GM12878 (cell line): ENCODE measurements at regions not wholly inside any gene's neighbourhood (a gene's known extent, or its start where the extent isn't known, plus 50 kb on each side); places are given as distances from the start of the nearest gene placed in this dataset.

ENCODE experiments used
- ATAC-seq: fragments of 200-7000 bp; cut with Tn5 transposase; 3 replicates; pipeline ENCODE4 v1.9.1; 2020; ENCODE audit warnings: mild to moderate bottlenecking, moderate library complexity
- BruUV-seq: library from RNA; stranded (reverse); fragments of 400-500 nt; replicated peaks from 2 replicates; lab custom pipeline; 2021; lab: Mats Ljungman, UMichigan
- CTCF ChIA-PET: fragments of 300-600 bp; sonication (Branson Sonifier 250); formaldehyde crosslinking; extraction: SDS; loops from one replicate; lab custom pipeline; 2021; ENCODE audit warnings: inconsistent platforms; lab: Yijun Ruan, JAX
- POLR2A ChIA-PET: fragments of 350-600 bp; formaldehyde crosslinking; extraction: SDS; loops from one replicate; lab custom pipeline; 2021; ENCODE audit warnings: inconsistent platforms; lab: Charles Lee
- RAD21 ChIA-PET: fragments of 300-600 bp; sonication (Branson Sonifier 250); formaldehyde crosslinking; loops from one replicate; lab custom pipeline; 2023; ENCODE audit warnings: antibody characterized with exemption; ENCODE audit not compliant: unreplicated experiment; lab: Charles Lee
- SMC1A ChIA-PET: fragments of 300-600 bp; sonication (Branson Sonifier 250); formaldehyde crosslinking; loops from one replicate; lab custom pipeline; 2023; ENCODE audit not compliant: unreplicated experiment, uncharacterized antibody; lab: Charles Lee
- DNase-seq: peaks from one replicate; pipeline ENCODE4 v3.0.0-alpha.2; 2011; ENCODE audit warnings: low read depth, low spot score
- FAIRE-seq: peaks from 3 replicates; lab custom pipeline; 2011; peaks lifted over from hg19 to GRCh38; lab: Jason Lieb, UNC
- H2AFZ ChIP-seq: 2 replicates; pipeline ENCODE4 v1.6.0; 2011; ENCODE audit warnings: low read depth, low read length, control low read depth; ENCODE audit not compliant: control insufficient read depth
- H3K27ac ChIP-seq: 2 replicates; pipeline ENCODE4 v1.5.1; 2011; ENCODE audit warnings: control low read depth; ENCODE audit not compliant: control insufficient read depth, insufficient read depth
- H3K27me3 ChIP-seq, 2 experiments: replicated peaks in 1 of 2; 2 replicates each; pipeline versions ENCODE4 v1.6.0 to v1.6.1; 2011; ENCODE audit warnings: low read length in 1 of 2; ENCODE audit not compliant: control insufficient read depth in 2 of 2, insufficient read depth in 2 of 2
- H3K36me3 ChIP-seq, 2 experiments: 2 replicates each; pipeline ENCODE4 v1.5.1; 2011; ENCODE audit warnings: low read length in 1 of 2; ENCODE audit not compliant: control insufficient read depth in 2 of 2, insufficient read depth in 2 of 2
- H3K4me1 ChIP-seq: 2 replicates; pipeline ENCODE4 v1.6.1; 2011; ENCODE audit warnings: mild to moderate bottlenecking, low read length, moderate library complexity, mixed read lengths; ENCODE audit not compliant: control insufficient read depth, insufficient read depth
- H3K4me2 ChIP-seq: 2 replicates; pipeline ENCODE4 v1.6.0; 2011; ENCODE audit warnings: control low read depth; ENCODE audit not compliant: control insufficient read depth, insufficient read depth
- H3K4me3 ChIP-seq: fragments of 200-600 bp; sonication (generic); 2 replicates; pipeline ENCODE4 v1.5.1; 2016
- H3K79me2 ChIP-seq: 2 replicates; pipeline ENCODE4 v1.6.0; 2011; ENCODE audit warnings: low read length; ENCODE audit not compliant: control insufficient read depth, insufficient read depth
- H3K9ac ChIP-seq: 2 replicates; pipeline ENCODE4 v1.8.0; 2011; ENCODE audit warnings: low read length, control low read depth, mixed read lengths; ENCODE audit not compliant: control insufficient read depth, insufficient read depth
- H3K9me3 ChIP-seq: replicated peaks from 3 replicates; pipeline ENCODE4 v1.5.1; 2011; ENCODE audit warnings: mild to moderate bottlenecking, low read length; ENCODE audit not compliant: control insufficient read depth, insufficient read depth
- H4K20me1 ChIP-seq: 2 replicates; pipeline ENCODE4 v1.6.0; 2011; ENCODE audit not compliant: control insufficient read depth, insufficient read depth
- BCL11A ChIP-seq: IDR thresholded peaks from 2 replicates; pipeline ENCODE4 v1.6.1; 2011; ENCODE audit warnings: low read depth, low read length
- CHD4 ChIP-seq: fragments of 200-600 bp; sonication (generic); IDR thresholded peaks from 2 replicates; pipeline ENCODE4 v1.6.1; 2016; ENCODE audit warnings: mild to moderate bottlenecking
- GATAD2B ChIP-seq: fragments of 450-650 bp; conservative IDR thresholded peaks from 2 replicates; pipeline ENCODE4 v1.6.1; 2017; ENCODE audit warnings: low read depth, mild to moderate bottlenecking, moderate library complexity
- HDAC2 ChIP-seq: fragments of 200-600 bp; sonication (generic); IDR thresholded peaks from 2 replicates; pipeline ENCODE4 v1.6.1; 2017
- HDGF ChIP-seq: fragments of 450-650 bp; IDR thresholded peaks from 2 replicates; pipeline ENCODE4 v1.6.1; 2016; ENCODE audit warnings: antibody characterized with exemption
- JUNB ChIP-seq: IDR thresholded peaks from 2 replicates; pipeline ENCODE4 v1.6.1; 2016; ENCODE audit warnings: antibody characterized with exemption, mild to moderate bottlenecking
- KDM1A ChIP-seq: fragments of 200-600 bp; sonication (generic); IDR thresholded peaks from 2 replicates; pipeline ENCODE4 v1.6.1; 2016; ENCODE audit warnings: borderline replicate concordance
- MTA2 ChIP-seq: fragments of 450-650 bp; IDR thresholded peaks from 2 replicates; pipeline ENCODE4 v1.6.1; 2016; ENCODE audit warnings: low read depth, mild to moderate bottlenecking, moderate library complexity
- RUNX3 ChIP-seq: IDR thresholded peaks from 2 replicates; pipeline ENCODE4 v1.6.1; 2012; ENCODE audit warnings: low read length, inconsistent platforms
- TARDBP ChIP-seq: IDR thresholded peaks from 2 replicates; pipeline ENCODE4 v1.6.1; 2016; ENCODE audit warnings: borderline replicate concordance
- ZBED1 ChIP-seq: IDR thresholded peaks from 2 replicates; pipeline ENCODE4 v1.6.1; 2016; ENCODE audit warnings: borderline replicate concordance
- WGBS: methylation state at CpG from one replicate; pipeline ENCODE4 v1.1.6; 2016; ENCODE audit warnings: low lambda C conversion rate; ENCODE audit not compliant: insufficient replicate concordance, insufficient coverage; ENCODE audit errors: missing lambda C conversion rate; 5-methylcytosine and 5-hydroxymethylcytosine counted together
- in situ Hi-C: fragments of 300-500 bp; cut with MboI; formaldehyde crosslinking; loops from 9 replicates; pipeline ENCODE4 v1.14.3; 2018; ENCODE audit warnings: mixed read lengths
- intact Hi-C: fragments of 100-400 bp; cut with micrococcal nuclease; formaldehyde crosslinking; loops from one replicate; pipeline ENCODE4 v1.14.2; 2022; ENCODE audit not compliant: unreplicated experiment
- TF ChIP-seq, protein P1 (sequence below): fragments of 450-650 bp; IDR thresholded peaks from 2 replicates; pipeline ENCODE4 v1.6.1; 2017; ENCODE audit warnings: mild to moderate bottlenecking, moderate library complexity
- TF ChIP-seq, protein P2 (sequence below), 3 experiments: IDR thresholded peaks in 2 of 3; conservative IDR thresholded peaks in 1 of 3; 2 replicates each; pipeline ENCODE4 v1.5.1; 2011; ENCODE audit warnings: low read depth in 3 of 3, low read length in 3 of 3, mild to moderate bottlenecking in 3 of 3, control low read depth in 2 of 3, moderate library complexity in 2 of 3, inconsistent platforms in 1 of 3, mixed read lengths in 1 of 3; ENCODE audit not compliant: control insufficient read depth in 2 of 3, insufficient read depth in 1 of 3; ENCODE audit errors: extremely low read depth in 1 of 3
- TF ChIP-seq, protein P3 (sequence below): fragments of 450-650 bp; IDR thresholded peaks from 2 replicates; pipeline ENCODE4 v1.6.1; 2016; ENCODE audit warnings: mild to moderate bottlenecking
- TF ChIP-seq, protein P4 (sequence below): fragments of 450-650 bp; IDR thresholded peaks from 2 replicates; pipeline ENCODE4 v1.6.1; 2016; ENCODE audit warnings: mild to moderate bottlenecking, moderate library complexity, borderline replicate concordance

DNA sequence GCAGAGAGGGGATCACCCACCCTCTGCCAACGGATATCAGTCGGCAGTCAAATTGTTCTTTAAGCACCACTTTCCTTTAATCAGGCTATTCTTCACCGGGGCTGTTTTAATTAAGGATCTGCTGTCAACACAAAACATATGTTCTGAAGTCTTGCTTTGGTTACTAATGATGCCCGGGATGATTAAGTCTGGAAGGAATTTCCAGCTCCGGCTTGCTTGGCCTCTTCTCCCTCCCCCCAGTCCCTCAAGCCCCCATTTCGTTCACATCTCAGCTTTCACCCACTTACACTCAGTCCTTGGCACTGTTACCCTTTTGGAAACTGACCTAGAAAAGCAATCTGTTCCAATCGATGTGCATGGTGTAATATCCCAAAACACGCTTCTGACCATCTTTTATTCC lies 74.7 kb downstream of the MSX2 start:
- no peak overlapping the region for H3K4me3 ChIP-seq
- in situ Hi-C loops: loop anchor here (5.0 kb wide), 1 partner anchor 382 kb away; no protein-coding TSS in a partner anchor
- H3K27me3 ChIP-seq: no peaks in the 10 kb centered on the region; a peak in 1 of 4 replicates
- FAIRE-seq: no peak
- DNase-seq: no peak
- ATAC-seq: no peak
- 36% methylated on average over 8 of the region's 8 CpGs for WGBS
- H3K4me2 ChIP-seq: no peak overlapping the region
- no peaks in the 10 kb centered on the region; the same call in 2 of the 3 replicates for H3K9me3 ChIP-seq
- intact Hi-C loops: no loop called here
- no peak overlapping the region for H2AFZ ChIP-seq
- no peaks in the 10 kb centered on the region for H4K20me1 ChIP-seq
- no TSS peak for BruUV-seq
- H3K4me1 ChIP-seq: no peaks in the 10 kb centered on the region
- POLR2A ChIA-PET: no interaction called here
- no peaks in the 10 kb centered on the region for H3K36me3 ChIP-seq
- SMC1A ChIA-PET: interaction anchor here (0.6 kb wide), 1 partner anchor 51 kb away, joined by 3 read pairs; no protein-coding TSS in a partner anchor
- H3K27ac ChIP-seq: no peak overlapping the region
- RAD21 ChIA-PET: no interaction called here
- no peak overlapping the region for H3K9ac ChIP-seq
- CTCF ChIA-PET: no interaction called here
- H3K79me2 ChIP-seq: no peaks in the 10 kb centered on the region
- TF ChIP-seq CHD4: no peak
- TF ChIP-seq HDGF: no peak
- TF ChIP-seq, protein P1, sequence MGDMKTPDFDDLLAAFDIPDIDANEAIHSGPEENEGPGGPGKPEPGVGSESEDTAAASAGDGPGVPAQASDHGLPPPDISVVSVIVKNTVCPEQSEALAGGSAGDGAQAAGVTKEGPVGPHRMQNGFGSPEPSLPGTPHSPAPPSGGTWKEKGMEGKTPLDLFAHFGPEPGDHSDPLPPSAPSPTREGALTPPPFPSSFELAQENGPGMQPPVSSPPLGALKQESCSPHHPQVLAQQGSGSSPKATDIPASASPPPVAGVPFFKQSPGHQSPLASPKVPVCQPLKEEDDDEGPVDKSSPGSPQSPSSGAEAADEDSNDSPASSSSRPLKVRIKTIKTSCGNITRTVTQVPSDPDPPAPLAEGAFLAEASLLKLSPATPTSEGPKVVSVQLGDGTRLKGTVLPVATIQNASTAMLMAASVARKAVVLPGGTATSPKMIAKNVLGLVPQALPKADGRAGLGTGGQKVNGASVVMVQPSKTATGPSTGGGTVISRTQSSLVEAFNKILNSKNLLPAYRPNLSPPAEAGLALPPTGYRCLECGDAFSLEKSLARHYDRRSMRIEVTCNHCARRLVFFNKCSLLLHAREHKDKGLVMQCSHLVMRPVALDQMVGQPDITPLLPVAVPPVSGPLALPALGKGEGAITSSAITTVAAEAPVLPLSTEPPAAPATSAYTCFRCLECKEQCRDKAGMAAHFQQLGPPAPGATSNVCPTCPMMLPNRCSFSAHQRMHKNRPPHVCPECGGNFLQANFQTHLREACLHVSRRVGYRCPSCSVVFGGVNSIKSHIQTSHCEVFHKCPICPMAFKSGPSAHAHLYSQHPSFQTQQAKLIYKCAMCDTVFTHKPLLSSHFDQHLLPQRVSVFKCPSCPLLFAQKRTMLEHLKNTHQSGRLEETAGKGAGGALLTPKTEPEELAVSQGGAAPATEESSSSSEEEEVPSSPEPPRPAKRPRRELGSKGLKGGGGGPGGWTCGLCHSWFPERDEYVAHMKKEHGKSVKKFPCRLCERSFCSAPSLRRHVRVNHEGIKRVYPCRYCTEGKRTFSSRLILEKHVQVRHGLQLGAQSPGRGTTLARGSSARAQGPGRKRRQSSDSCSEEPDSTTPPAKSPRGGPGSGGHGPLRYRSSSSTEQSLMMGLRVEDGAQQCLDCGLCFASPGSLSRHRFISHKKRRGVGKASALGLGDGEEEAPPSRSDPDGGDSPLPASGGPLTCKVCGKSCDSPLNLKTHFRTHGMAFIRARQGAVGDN: no peak
- TF ChIP-seq ZBED1: no peak
- TF ChIP-seq, protein P2, sequence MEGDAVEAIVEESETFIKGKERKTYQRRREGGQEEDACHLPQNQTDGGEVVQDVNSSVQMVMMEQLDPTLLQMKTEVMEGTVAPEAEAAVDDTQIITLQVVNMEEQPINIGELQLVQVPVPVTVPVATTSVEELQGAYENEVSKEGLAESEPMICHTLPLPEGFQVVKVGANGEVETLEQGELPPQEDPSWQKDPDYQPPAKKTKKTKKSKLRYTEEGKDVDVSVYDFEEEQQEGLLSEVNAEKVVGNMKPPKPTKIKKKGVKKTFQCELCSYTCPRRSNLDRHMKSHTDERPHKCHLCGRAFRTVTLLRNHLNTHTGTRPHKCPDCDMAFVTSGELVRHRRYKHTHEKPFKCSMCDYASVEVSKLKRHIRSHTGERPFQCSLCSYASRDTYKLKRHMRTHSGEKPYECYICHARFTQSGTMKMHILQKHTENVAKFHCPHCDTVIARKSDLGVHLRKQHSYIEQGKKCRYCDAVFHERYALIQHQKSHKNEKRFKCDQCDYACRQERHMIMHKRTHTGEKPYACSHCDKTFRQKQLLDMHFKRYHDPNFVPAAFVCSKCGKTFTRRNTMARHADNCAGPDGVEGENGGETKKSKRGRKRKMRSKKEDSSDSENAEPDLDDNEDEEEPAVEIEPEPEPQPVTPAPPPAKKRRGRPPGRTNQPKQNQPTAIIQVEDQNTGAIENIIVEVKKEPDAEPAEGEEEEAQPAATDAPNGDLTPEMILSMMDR (IDR thresholded peaks at IDR 0.05 in 2 of 3, conservative IDR thresholded peaks at IDR 0.05 in 1 of 3; ENCODE audit: control insufficient read depth in 2 of 3, extremely low read depth in 1 of 3, insufficient read depth in 1 of 3, low read depth in 3 of 3, low read length in 3 of 3): no peak
- TF ChIP-seq JUNB: no peak
- no peak for TF ChIP-seq GATAD2B
- TF ChIP-seq RUNX3: no peak
- TF ChIP-seq, protein P3, sequence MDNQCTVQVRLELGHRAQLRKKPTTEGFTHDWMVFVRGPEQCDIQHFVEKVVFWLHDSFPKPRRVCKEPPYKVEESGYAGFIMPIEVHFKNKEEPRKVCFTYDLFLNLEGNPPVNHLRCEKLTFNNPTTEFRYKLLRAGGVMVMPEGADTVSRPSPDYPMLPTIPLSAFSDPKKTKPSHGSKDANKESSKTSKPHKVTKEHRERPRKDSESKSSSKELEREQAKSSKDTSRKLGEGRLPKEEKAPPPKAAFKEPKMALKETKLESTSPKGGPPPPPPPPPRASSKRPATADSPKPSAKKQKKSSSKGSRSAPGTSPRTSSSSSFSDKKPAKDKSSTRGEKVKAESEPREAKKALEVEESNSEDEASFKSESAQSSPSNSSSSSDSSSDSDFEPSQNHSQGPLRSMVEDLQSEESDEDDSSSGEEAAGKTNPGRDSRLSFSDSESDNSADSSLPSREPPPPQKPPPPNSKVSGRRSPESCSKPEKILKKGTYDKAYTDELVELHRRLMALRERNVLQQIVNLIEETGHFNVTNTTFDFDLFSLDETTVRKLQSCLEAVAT: no peak
- TF ChIP-seq TARDBP: no peak
- no peak for TF ChIP-seq HDAC2
- no peak for TF ChIP-seq BCL11A
- TF ChIP-seq MTA2: no peak
- no peak for TF ChIP-seq KDM1A
- TF ChIP-seq, protein P4, sequence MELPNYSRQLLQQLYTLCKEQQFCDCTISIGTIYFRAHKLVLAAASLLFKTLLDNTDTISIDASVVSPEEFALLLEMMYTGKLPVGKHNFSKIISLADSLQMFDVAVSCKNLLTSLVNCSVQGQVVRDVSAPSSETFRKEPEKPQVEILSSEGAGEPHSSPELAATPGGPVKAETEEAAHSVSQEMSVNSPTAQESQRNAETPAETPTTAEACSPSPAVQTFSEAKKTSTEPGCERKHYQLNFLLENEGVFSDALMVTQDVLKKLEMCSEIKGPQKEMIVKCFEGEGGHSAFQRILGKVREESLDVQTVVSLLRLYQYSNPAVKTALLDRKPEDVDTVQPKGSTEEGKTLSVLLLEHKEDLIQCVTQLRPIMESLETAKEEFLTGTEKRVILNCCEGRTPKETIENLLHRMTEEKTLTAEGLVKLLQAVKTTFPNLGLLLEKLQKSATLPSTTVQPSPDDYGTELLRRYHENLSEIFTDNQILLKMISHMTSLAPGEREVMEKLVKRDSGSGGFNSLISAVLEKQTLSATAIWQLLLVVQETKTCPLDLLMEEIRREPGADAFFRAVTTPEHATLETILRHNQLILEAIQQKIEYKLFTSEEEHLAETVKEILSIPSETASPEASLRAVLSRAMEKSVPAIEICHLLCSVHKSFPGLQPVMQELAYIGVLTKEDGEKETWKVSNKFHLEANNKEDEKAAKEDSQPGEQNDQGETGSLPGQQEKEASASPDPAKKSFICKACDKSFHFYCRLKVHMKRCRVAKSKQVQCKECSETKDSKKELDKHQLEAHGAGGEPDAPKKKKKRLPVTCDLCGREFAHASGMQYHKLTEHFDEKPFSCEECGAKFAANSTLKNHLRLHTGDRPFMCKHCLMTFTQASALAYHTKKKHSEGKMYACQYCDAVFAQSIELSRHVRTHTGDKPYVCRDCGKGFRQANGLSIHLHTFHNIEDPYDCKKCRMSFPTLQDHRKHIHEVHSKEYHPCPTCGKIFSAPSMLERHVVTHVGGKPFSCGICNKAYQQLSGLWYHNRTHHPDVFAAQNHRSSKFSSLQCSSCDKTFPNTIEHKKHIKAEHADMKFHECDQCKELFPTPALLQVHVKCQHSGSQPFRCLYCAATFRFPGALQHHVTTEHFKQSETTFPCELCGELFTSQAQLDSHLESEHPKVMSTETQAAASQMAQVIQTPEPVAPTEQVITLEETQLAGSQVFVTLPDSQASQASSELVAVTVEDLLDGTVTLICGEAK: no peak
